Ovary (tissue), 3 donors: ENCODE measurements at regions not wholly inside any gene's neighbourhood (a gene's known extent, or its start where the extent isn't known, plus 50 kb on each side); places are given as distances from the start of the nearest gene placed in this dataset.
"Not testable (repeated sequence)": the region's sequence is repeated elsewhere in the genome, so short reads cannot be mapped to it uniquely, and the experiment has no call there.

Experiments
- EP300 ChIP-seq: sonication (generic); formaldehyde crosslinking; IDR thresholded peaks from one replicate; pipeline ENCODE4 v1.6.1; 2017; ENCODE audit warnings: antibody characterized with exemption
- POLR2A ChIP-seq: fragments of 450-650 bp; IDR thresholded peaks from one replicate; pipeline ENCODE4 v1.6.1; 2017; ENCODE audit warnings: antibody characterized with exemption, mild to moderate bottlenecking, moderate library complexity
- TF ChIP-seq, protein P1 (sequence below), 3 donors: fragments of 450-650 bp in 2 of 3; fragments of 200-600 bp in 1 of 3; IDR thresholded peaks; one replicate each; pipeline versions ENCODE4 v1.5.1 to v1.8.0; 2016 to 2022; ENCODE audit warnings: antibody characterized with exemption in 3 of 3, mild to moderate bottlenecking in 1 of 3
- donor health status: DM: no; HTN: no; CAD: no.

DNA sequence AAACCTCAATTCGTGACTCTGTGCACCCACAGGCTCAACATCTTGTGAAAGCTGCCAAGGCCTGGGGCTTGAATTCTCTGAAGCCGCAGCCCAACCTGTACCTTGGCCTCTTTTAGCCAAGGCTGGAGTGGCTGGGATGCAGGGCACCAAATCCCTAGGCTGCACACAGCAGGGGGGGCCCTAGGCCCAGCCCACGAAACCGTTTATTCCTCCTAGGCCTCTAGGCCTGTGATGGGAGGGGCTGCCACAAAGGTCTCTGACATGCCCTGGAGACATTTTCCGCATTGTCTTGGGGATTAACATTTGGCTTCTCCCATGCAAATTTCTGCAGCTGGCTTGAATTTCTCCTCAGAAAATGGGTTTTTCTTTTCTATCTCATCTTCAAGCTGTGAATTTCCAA, 64.0 kb downstream of the OR2K2 start:
- TF ChIP-seq EP300, POLR2A: not testable (repeated sequence)
- TF ChIP-seq, protein P1, sequence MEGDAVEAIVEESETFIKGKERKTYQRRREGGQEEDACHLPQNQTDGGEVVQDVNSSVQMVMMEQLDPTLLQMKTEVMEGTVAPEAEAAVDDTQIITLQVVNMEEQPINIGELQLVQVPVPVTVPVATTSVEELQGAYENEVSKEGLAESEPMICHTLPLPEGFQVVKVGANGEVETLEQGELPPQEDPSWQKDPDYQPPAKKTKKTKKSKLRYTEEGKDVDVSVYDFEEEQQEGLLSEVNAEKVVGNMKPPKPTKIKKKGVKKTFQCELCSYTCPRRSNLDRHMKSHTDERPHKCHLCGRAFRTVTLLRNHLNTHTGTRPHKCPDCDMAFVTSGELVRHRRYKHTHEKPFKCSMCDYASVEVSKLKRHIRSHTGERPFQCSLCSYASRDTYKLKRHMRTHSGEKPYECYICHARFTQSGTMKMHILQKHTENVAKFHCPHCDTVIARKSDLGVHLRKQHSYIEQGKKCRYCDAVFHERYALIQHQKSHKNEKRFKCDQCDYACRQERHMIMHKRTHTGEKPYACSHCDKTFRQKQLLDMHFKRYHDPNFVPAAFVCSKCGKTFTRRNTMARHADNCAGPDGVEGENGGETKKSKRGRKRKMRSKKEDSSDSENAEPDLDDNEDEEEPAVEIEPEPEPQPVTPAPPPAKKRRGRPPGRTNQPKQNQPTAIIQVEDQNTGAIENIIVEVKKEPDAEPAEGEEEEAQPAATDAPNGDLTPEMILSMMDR (IDR thresholded peaks at IDR 0.05): not testable (repeated sequence)
